ENCODE measurements at regions not wholly inside any gene's neighbourhood (a gene's known extent, or its start where the extent isn't known, plus 50 kb on each side); places are given as distances from the start of the nearest gene placed in this dataset.

- no peak for DNase-seq
Measured at GRCh38 chr22:27466778-27467438, 334.6 kb downstream of the MN1 start.

GRCh38 chr22:27467711-27468110, 333.8 kb downstream of the MN1 start:
- no peak for DNase-seq

- no peak for DNase-seq
Measured at GRCh38 chr22:27468712-27469111, 332.8 kb downstream of the MN1 start.

GRCh38 chr22:27470169-27470772, 331.3 kb downstream of the MN1 start:
- DNase-seq = no peak

- no peak for DNase-seq
Measured at GRCh38 chr22:27472975-27473374, 328.6 kb downstream of the MN1 start.

- DNase-seq = no peak
Measured at GRCh38 chr22:27473533-27473932, 328.0 kb downstream of the MN1 start.

GRCh38 chr22:27474112-27474571, 327.4 kb downstream of the MN1 start:
- no peak for DNase-seq

GRCh38 chr22:27474711-27475547, 326.6 kb downstream of the MN1 start:
- DNase-seq = peak; percentile 77

GRCh38 chr22:27475548-27475897, 326.0 kb downstream of the MN1 start:
- DNase-seq = no peak

GRCh38 chr22:27476318-27476717, 325.2 kb downstream of the MN1 start:
- DNase-seq = no peak

- DNase-seq = peak; percentile 14
Measured at GRCh38 chr22:27476729-27477128, 324.8 kb downstream of the MN1 start.

- no peak for DNase-seq
Measured at GRCh38 chr22:27477171-27477570, 324.4 kb downstream of the MN1 start.

GRCh38 chr22:27480487-27480886, 321.1 kb downstream of the MN1 start:
- no peak for DNase-seq

GRCh38 chr22:27482402-27482801, 319.2 kb downstream of the MN1 start:
- no peak for DNase-seq

GRCh38 chr22:27483095-27483785, 318.3 kb downstream of the MN1 start:
- no peak for DNase-seq

GRCh38 chr22:27485842-27486241, 315.7 kb downstream of the MN1 start:
- no peak for DNase-seq

GRCh38 chr22:27487600-27488452, 313.7 kb downstream of the MN1 start:
- peak; percentile 41 for DNase-seq

GRCh38 chr22:27488456-27489177, 312.9 kb downstream of the MN1 start:
- no peak for DNase-seq

- DNase-seq = peak; percentile 32
Measured at GRCh38 chr22:27489178-27489675, 312.3 kb downstream of the MN1 start.

- no peak for DNase-seq
Measured at GRCh38 chr22:27490080-27490479, 311.5 kb downstream of the MN1 start.

- no peak for DNase-seq
Measured at GRCh38 chr22:27491888-27492287, 309.7 kb downstream of the MN1 start.
